ENCODE measurements at regions not wholly inside any gene's neighbourhood (a gene's known extent, or its start where the extent isn't known, plus 50 kb on each side); places are given as distances from the start of the nearest gene placed in this dataset.

- H3K9me2 ChIP-seq (replicated peaks; ENCODE audit: insufficient read depth, low read length) = no peaks in the 10 kb centered on the region
- no peak overlapping the region for H3K9ac ChIP-seq (ENCODE audit: low read length)
- no peaks in the 10 kb centered on the region for H3K79me2 ChIP-seq (ENCODE audit: insufficient read depth, low read length)
- H3K27ac ChIP-seq (ENCODE audit: low read depth, low read length) = no peak overlapping the region
- H3K27me3 ChIP-seq (ENCODE audit: low read length) = no peaks in the 10 kb centered on the region
- H3K4me3 ChIP-seq (ENCODE audit: insufficient read depth, low read length, poor library complexity, severe bottlenecking) = no peak overlapping the region
- no peak overlapping the region for H3K4me2 ChIP-seq (ENCODE audit: low read depth, low read length, poor library complexity, severe bottlenecking)
- no peaks in the 10 kb centered on the region for H3K9me3 ChIP-seq (ENCODE audit: insufficient read depth, low read length)
- TF ChIP-seq CTCF (IDR thresholded peaks at IDR 0.05; ENCODE audit: insufficient read depth, low read length, poor library complexity, severe bottlenecking) (no peak), EZH2phosphoT487 (conservative IDR thresholded peaks at IDR 0.05; ENCODE audit: low read length) (no peak)
- no peaks in the 10 kb centered on the region for H4K20me1 ChIP-seq (ENCODE audit: low read depth, low read length)
- no peaks in the 10 kb centered on the region for H3F3A ChIP-seq (ENCODE audit: insufficient read depth)
- no peak overlapping the region for H2AFZ ChIP-seq (ENCODE audit: low read depth, low read length, severe bottlenecking)
- no peaks in the 10 kb centered on the region for H3K36me3 ChIP-seq (ENCODE audit: low read length)
Measured at GRCh38 chr22:48800886-48801607, 1026.6 kb downstream of the BRD1 start.

DNA sequence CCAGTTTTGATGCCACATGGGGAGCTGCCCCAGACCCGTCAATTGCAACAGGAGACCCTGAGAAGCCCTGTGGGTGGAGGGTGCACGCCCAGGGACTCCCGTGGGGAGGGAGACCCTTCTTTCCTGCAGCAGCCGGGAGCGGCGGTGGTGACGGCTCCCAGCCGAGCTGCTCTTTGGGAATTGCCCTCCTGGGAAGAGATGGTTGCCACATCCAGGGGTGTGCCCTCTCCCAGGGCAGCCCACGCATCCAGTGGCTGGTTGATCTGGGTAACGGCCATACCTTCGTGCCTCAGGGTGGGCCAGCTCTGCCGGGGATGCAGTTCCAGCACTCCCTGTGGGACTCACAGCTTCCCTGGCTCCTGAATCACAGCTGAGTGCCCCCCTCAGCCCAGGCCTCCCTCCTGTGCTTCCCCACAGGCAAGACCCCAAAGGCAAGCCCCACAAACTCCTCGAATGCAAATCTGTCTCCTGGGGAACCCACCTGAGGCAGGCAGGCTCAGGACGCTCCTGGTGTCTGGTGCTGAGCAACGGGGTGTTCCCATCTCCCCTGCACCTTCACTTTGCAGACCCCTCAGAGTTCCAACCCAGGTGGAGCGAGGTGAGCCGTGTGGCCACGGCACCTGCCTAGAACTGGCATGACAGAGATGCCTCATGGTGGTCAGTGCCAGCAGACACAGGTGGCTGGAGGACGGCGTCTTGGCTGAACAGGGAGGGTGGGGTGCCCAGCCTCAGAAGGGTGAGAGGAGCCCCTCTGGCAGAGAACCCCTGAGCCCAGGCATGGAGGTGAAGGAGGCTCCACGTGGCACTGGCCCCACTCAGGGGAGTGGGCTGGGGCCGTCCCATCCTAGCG lies 1027.4 kb downstream of the BRD1 start:
- Histone ChIP-seq H3K4me2 (ENCODE audit: low read depth, low read length, poor library complexity, severe bottlenecking) (no peak overlapping the region), H4K20me1 (ENCODE audit: low read depth, low read length) (no peaks in the 10 kb centered on the region), H3K27me3 (ENCODE audit: low read length) (no peaks in the 10 kb centered on the region), H3K9me3 (ENCODE audit: insufficient read depth, low read length) (no peaks in the 10 kb centered on the region), H3F3A (ENCODE audit: insufficient read depth) (no peaks in the 10 kb centered on the region), H2AFZ (ENCODE audit: low read depth, low read length, severe bottlenecking) (no peak overlapping the region), H3K36me3 (ENCODE audit: low read length) (no peaks in the 10 kb centered on the region), H3K9me2 (replicated peaks; ENCODE audit: insufficient read depth, low read length) (no peaks in the 10 kb centered on the region), H3K4me3 (ENCODE audit: insufficient read depth, low read length, poor library complexity, severe bottlenecking) (no peak overlapping the region), H3K27ac (ENCODE audit: low read depth, low read length) (no peak overlapping the region), H3K9ac (ENCODE audit: low read length) (no peak overlapping the region), H3K79me2 (ENCODE audit: insufficient read depth, low read length) (no peaks in the 10 kb centered on the region)
- TF ChIP-seq CTCF (IDR thresholded peaks at IDR 0.05; ENCODE audit: insufficient read depth, low read length, poor library complexity, severe bottlenecking) (no peak), EZH2phosphoT487 (conservative IDR thresholded peaks at IDR 0.05; ENCODE audit: low read length) (no peak)

DNA sequence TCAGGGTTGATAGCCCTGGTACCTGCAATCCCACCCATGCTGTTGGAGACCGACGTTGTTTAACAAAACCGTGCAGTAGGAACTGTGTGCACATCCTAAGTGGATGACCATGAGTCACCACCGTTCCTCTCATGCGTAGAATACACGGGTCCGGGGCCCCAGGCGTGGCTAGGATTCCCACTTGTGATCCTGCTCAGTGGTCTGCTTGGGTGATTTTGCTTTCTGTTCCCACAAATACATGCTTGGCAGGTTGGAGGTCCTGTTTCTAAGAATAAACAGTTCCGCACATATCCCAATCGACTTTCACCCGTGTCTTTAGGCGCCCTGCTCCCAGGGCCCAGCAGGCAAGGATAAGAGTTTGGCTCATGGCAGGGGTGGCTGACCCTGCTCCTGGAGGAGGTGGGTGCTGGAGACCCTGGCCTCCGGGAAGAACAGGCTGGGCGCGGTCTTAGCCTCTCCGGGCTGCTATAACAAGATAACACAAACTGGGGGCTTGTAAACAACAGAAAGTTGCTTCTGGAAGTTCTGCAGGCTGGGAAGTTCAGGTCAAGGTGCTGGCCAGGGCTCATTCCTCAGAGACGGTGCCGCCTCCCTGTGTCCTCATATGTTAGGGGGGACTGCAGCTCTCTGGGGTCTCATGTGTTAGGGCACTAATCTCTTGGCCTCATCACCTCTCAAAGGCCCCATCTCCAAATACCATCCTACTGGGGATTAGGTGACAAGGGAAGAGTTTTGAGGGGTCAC lies 1028.3 kb downstream of the BRD1 start:
- Histone ChIP-seq H3K9me2 (replicated peaks; ENCODE audit: insufficient read depth, low read length) (no peaks in the 10 kb centered on the region), H3K27ac (ENCODE audit: low read depth, low read length) (no peak overlapping the region), H3K4me2 (ENCODE audit: low read depth, low read length, poor library complexity, severe bottlenecking) (no peak overlapping the region), H4K20me1 (ENCODE audit: low read depth, low read length) (no peaks in the 10 kb centered on the region), H3K36me3 (ENCODE audit: low read length) (no peaks in the 10 kb centered on the region), H3K9me3 (ENCODE audit: insufficient read depth, low read length) (no peaks in the 10 kb centered on the region), H2AFZ (ENCODE audit: low read depth, low read length, severe bottlenecking) (no peak overlapping the region), H3K9ac (ENCODE audit: low read length) (no peak overlapping the region), H3K27me3 (ENCODE audit: low read length) (no peaks in the 10 kb centered on the region), H3F3A (ENCODE audit: insufficient read depth) (no peaks in the 10 kb centered on the region), H3K79me2 (ENCODE audit: insufficient read depth, low read length) (no peaks in the 10 kb centered on the region), H3K4me3 (ENCODE audit: insufficient read depth, low read length, poor library complexity, severe bottlenecking) (no peak overlapping the region)
- TF ChIP-seq CTCF (IDR thresholded peaks at IDR 0.05; ENCODE audit: insufficient read depth, low read length, poor library complexity, severe bottlenecking) = no peak
- TF ChIP-seq EZH2phosphoT487 (conservative IDR thresholded peaks at IDR 0.05; ENCODE audit: low read length) = no peak
